SK-N-MC (cell line): ENCODE measurements at regions not wholly inside any gene's neighbourhood (a gene's known extent, or its start where the extent isn't known, plus 50 kb on each side); places are given as distances from the start of the nearest gene placed in this dataset.
"Not testable (repeated sequence)": the region's sequence is repeated elsewhere in the genome, so short reads cannot be mapped to it uniquely, and the experiment has no call there.

ENCODE experiments used
- EZH2 ChIP-seq: fragments of 200-600 bp; sonication (generic); IDR thresholded peaks from one replicate; pipeline ENCODE4 v1.6.1; 2017; ENCODE audit warnings: antibody characterized with exemption
- FOXP2 ChIP-seq: optimal IDR thresholded peaks from 2 replicates; pipeline ENCODE3; 2011; ENCODE audit warnings: mild to moderate bottlenecking, moderate library complexity; ENCODE audit not compliant: insufficient read depth; ENCODE audit errors: extremely low read length, control extremely low read depth
- POLR2AphosphoS5 ChIP-seq: IDR thresholded peaks from 2 replicates; pipeline ENCODE4 v1.6.1; 2012; ENCODE audit warnings: mild to moderate bottlenecking, low read depth, low read length, borderline replicate concordance

GRCh38 chr1:121550817-121551216 lies 366.0 kb downstream of the SRGAP2C start:
- TF ChIP-seq EZH2, POLR2AphosphoS5, FOXP2: not testable (repeated sequence)
